NCI-H2196 treated with DMSO at 0.1 percent for 48 hours (cell line): ENCODE measurements at regions not wholly inside any gene's neighbourhood (a gene's known extent, or its start where the extent isn't known, plus 50 kb on each side); places are given as distances from the start of the nearest gene placed in this dataset.
A peak's percentile ranks its signal among the peaks of the same experiment; 100 is the strongest.

ENCODE experiments used
- DNase-seq: peaks from one replicate; lab custom pipeline; 2025; ENCODE audit not compliant: unreplicated experiment; lab: John Stamatoyannopoulos, UW

DNA sequence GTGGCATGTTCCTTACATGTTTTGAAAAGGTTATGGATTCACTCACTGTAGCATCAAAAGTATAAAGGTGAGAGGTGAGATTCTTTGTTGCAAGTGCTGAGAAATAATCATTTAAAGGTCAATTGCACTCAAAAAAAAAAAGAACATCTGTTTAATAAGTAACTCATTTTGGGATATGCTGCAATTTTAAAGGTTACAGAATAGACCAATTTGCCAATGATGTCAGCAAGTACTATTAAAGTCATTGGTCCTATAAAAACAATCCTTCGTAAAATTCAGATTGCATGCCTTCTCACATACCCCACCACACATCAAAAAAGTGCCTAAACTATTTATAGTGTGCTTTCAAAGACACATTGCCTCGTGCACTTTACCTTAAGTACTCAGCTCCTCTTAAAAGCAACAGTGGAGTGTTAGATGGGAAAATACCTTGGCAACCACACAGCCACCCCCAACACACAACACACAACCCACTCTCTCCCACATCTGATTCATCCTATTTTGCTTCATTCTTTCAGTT is 218.2 kb upstream of the ADGRL2 start:
- DNase-seq = no peak

DNA sequence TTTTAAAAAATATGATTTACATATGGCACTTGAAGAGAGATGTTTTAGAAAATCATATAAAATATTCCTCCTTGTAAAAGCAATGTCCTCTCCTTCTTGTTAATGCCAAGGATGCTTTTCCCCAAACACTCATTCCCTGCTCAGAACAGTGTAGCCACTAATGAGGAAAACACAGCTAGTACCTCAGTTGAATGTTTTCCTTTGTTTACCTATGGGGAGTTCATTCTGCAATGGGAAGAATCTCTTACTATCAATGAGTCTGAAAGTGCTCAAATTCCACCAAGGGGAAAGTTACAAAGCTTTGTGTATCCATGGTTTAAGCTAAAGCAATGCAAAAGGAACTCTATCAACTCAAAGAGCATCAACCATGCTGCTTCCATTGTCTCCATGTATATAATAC is 221.9 kb upstream of the ADGRL2 start:
- no peak for DNase-seq

DNA sequence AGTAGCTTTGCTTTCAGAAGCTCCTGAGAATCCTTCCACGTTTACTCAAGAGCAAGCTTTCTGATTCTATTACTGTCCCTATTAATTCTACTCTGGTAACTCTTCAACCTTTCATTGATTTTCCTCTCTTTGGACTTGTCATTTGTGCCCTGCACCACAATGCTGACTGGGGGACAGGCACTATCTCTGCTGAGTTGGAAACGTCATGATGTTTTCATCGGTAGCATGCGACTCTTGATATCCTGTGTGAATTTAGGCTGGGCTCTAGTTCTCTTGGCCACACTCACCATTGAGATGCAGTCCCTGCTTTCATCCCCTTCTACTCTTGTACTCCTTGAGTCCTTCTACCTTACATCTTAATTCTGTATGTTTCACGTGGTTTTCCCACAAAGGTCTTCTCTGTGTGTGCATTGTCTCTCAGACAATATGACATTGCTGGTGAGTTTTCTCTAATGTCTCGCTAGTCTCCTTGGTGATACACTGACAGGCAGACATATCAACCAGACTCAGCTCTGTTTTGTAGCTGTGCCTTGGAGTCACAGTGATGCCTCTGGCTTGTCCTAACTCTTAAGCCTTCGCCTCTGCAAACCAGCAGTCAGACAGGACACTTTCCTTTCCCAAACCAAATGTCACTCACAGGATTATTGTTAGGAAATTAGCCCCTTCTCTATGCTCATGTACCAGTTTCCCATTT is 223.6 kb upstream of the ADGRL2 start:
- DNase-seq = no peak

DNA sequence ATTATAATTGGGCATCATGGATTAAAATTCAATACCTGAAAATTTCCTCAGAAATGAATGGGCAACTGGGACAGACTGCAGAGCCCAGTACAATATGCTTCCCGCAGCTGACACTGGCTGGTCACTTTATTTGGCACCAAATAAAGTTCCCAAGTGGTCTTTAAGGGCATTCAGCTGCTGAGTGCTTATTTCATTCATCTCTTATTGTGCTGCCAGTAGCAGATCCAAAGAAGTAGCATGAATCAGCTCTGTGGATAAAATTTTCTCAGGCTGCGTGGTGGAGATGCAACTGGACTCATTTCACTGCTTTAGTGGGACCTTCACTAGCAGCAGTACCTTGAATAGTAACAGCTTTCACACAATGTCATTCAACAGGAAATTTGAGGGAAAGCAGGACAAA is 226.3 kb upstream of the ADGRL2 start:
- no peak for DNase-seq

DNA sequence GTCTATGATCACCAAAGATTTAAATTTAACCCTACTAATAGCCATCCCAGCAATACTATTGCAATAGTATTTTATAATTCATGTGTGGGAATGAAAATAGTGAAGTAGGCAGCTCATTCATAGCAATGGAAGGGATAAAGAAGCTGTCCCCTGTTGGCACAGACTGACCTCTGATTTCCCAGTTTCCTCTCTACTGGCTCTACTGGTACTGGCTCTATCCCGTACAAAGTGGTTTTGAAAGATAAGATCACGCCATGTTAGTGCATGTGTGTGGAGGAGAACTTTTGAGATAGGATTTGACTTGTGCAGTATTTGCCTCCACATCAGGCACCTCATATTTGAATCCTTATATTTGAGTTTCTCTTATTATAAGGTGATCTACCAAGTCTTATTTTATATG is 227.3 kb upstream of the ADGRL2 start:
- no peak for DNase-seq

DNA sequence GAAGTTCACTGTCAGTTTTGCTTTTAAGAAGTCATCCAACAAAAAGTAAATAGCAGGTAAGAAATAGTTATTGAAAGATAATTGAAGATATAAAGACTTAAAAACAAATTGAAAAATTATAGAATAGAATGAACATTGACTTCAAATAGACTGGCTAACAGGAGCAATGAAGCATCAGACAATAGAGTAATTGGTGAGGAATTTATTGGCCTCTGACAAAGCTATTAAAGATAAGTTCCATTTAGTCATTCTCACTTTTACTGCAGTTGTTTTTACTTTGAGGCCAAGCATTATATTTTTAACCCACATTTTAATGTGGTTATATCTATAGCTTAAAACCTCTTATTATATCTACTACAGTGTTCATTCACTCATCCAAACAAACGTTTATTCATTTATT is 228.8 kb upstream of the ADGRL2 start:
- no peak for DNase-seq

DNA sequence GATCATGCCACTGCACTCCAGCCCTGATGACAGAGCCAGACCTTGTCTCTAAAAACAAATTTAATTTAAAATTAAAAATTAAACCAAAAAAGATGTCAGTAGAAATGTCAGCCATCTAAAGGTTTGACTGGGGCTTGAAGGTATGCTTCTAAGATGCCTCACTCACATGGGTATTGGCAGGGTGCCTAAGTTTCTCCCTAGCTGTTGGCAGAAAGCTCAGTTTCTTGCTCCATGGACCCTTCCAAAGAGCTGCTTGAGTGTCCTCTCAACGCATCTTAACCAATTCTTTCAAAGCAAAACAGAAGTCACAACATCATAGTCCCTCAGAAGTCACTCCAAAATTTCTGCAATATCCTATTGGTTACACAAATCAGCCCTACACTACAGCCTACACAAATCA is 231.0 kb upstream of the ADGRL2 start:
- DNase-seq = no peak

DNA sequence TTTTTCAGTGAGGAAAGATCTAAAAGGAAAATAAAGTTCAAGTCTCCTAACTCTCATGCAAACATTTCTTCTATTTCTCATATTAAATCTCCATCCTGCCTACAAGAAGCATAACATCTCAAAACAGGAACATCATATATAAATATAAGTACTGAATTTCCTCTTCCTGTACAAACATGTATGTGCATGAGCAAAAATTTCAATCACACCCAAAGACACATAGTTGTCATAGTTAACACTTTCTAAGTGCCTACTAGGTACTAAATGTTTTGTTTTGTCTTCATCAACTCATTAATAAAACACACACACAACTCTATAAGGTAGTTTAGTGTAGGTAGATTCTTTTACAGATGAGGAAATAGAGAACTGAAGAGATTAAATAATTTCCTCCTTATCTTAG is 237.1 kb upstream of the ADGRL2 start:
- no peak for DNase-seq

DNA sequence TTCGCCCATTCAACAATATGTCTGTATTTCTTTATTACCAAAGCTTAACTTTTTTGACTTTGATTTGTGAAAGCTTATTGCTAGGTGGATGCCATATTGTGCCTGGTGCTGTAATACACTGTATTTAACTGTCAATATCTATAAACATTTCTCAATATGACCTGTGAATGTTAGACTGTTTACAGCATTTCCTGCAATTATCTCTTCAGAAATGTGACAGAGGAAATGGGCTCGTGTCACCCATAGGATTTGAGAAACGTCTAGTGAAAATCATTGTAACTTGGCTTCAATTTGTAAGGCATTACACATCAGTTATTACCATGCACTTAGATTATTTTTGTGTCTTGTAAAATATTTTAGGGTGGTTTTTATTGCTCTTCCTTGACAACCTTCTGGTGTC is 237.8 kb upstream of the ADGRL2 start:
- no peak for DNase-seq

DNA sequence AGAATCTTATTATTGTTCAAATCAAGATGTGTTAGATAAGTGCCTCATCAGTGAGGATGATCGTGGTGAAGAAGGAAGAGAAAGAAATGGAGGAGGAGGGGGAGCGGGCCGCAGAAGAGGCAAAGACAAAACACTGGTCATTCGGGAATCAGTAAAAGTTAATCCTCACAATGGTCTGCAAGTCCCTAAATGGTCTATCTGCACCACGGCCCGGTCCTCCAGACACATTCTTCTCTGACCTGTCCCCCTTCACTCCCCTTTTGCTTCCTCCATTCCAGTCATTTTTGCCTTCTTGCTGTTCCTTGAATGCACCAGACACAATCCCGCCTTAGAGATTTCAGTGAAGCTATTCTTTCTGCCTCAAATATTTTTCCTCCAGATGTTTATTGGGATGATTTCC is 240.1 kb upstream of the ADGRL2 start:
- no peak for DNase-seq

DNA sequence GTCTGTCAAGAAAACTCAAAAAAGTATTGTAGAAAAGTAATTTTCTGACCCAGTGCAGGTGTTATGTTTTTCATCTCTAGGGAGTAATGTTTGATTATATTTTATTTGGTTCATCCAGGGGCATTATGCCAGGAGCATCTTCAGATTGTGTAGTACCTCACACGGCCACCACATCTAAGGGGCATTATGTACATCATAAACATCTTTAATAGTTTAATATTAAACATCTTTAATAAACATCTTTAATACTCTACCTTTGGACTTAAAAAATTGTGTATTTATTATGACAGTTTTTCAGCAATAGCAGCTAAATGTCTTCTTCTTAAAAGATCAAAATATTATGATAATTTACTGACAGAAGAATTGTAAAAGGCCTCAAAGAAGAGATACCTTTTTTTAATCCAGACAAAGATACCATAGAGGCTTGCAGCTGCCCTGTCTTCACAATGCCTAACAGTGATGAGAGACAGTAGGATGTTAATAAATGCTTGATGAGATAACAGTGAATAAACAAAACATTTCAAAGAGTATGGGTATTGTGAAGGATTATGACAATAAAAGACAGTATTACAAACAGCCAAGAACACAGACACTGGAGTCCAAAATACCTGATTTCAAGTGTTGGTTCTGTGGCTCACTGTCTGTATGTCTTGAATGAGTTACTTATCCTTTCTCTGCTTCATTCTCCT is 240.9 kb upstream of the ADGRL2 start:
- DNase-seq = no peak

DNA sequence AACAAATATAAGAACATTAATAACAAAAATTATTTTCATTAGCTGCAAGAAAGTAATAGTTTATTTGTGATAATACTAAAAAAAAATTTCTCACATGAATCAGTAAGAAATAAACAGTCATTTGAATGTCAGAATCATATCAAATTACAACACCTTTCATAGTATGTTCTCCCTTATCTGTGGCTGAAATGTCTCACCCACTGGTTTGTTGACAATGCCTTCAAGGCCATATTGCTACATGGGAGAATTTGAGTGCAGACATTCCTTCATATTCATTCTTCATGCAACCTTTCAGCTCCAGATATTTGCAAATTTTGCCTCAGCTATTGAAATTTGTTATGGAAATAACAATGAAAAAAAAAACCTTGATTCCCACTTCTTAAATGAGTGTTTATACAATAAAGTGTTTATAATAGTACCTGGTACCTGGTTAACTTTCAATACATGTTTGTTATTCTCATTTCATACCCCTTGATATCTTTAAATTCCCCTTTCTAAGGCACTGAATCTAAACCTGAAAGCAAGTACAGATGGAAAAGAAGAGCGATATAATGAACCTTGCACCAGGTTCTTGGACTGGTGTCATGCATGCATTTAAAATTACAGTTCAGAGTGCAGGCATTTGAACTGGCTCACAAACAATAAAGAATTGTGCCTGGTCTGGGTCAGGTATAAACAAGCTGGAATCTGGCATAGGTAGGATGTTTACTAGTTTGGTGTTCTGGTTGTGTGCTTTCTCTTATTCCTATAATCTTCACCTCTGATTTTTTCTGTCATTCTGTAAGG is 242.2 kb upstream of the ADGRL2 start:
- DNase-seq = no peak

DNA sequence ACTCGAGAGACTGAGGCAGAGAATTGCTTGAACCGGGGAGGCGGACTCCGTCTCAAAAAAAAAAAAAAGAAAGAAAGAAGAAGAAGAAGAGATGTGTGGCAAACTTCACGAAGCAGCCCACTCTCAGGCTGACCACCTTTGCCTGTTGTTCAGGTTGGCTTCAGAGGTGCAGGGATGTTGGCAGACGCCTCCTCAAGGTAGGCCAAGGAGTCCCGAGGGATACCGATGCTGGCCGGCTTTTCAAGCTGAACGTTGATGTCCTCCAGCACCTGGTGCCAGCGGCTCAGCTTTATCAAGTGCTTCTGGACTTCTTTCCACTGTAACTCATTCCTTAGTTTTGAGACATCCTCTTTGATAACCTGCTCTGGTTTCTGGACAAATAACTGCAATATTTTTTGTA is 243.8 kb upstream of the ADGRL2 start:
- no peak for DNase-seq

DNA sequence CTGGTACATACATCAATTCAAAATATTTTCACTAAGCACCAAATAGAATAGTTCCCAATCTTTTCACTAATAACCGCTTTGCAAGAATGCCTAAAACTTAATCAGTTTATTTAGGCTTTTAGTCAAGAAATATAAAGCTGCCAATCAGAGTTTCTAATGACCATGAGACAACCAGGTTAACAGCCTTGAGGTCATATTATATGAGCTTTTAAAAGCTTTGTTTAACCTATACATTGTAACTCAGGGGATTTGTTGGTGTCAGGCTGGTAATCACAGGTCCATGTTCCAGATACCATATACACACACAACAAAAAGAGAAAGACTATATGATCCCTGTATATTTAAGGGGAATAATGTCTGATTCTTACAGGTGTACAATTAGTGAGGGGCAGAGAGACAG is 246.2 kb upstream of the ADGRL2 start:
- DNase-seq = no peak

DNA sequence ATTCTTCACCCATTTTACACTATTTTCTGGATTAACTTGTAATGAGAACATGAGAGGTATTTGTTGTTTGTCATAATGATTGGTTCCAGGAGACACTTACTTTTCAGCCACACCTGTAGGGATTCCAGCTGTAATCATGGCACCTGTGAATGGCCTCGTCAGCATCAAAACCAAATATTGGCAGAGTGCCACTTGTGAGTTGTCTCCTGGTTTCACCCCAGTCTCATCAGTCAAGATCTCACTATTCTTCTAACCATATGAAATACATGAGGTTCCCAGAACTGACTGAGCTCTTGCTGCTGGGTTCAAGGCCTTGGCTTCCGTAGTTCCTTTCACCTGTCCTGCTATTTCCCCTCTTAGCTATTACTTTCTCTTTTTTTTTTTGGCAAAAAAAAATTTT is 246.6 kb upstream of the ADGRL2 start:
- DNase-seq = no peak

DNA sequence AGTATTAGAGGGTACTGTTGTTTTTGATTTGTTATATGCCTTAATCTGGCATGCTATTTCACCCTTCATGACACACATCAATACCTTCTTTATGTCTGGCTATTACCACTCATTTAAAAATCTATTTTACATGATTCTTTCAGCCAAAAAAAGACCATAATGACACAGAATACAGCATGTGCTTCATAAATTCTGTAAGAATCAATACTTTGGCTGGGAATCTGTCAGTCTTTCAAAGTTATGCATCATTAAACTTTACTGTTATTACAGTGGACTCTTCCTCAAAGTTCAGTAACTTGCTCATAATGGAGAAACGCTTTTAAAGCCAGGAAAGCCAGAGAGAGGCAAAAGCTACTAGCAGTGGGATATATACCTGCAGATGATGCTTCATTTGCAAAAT is 247.2 kb upstream of the ADGRL2 start:
- no peak for DNase-seq

DNA sequence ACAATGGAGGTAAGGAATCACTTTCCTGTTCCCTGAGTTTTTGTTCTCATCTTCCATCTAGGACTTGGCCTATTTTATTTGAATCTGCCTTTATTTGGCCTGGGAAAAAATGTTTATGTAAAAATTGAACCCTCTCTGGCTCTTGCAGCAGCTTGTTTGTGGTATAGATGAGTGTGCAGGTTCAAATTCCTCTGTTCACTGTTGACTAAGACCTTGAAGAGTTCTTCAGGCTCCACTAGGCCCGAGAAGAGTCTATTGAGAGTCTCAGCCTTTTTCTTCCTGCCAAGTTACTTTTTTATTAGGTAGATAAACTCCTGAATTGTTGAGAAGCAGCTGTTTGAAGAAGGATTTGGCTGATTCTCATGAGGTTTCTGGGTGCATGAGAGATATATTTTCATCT is 248.8 kb upstream of the ADGRL2 start:
- no peak for DNase-seq

DNA sequence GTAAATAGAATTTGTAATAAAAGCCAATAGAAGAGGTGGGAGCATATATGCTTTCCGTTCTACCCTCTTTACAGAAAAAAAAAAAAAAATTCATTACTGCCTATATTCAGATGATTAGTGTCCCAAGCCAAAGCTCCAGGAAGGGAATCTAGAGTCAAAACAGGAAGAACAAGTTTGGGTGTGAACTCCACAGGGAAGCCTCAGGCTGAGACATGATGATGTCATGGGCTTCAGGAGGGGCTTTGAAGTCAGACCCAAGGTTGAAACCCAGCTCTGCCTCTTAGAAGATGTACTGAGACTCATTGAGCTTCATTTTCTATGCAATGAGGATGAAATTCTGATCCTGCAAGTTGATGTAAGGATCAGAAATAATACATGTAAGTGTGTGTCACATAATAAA is 250.0 kb upstream of the ADGRL2 start:
- no peak for DNase-seq

DNA sequence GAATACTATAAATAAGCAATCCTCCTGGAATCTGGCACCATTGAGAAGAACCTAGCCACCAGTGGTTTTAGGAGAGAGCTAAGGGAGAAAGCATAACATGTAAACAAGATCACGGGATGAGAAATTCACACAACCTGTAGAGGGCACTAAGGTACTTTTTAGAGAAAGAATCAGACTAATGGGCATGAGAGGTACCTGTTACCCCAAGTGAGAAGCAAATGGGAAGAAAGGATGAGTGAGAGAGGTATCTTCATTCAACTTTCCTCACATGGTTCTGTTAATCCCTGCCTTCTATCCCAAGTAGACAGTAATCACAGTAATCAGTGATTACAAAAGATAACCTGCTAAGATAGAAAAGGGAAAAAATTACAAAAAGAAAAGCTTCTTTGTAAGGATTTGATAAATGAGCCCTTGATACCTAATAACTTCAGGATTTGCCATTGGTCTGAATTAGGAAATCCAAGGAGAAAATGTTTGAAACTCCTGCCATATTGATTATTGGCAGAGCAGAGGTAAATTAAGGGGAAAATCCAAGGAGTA is 251.1 kb upstream of the ADGRL2 start:
- DNase-seq = peak; percentile 36

DNA sequence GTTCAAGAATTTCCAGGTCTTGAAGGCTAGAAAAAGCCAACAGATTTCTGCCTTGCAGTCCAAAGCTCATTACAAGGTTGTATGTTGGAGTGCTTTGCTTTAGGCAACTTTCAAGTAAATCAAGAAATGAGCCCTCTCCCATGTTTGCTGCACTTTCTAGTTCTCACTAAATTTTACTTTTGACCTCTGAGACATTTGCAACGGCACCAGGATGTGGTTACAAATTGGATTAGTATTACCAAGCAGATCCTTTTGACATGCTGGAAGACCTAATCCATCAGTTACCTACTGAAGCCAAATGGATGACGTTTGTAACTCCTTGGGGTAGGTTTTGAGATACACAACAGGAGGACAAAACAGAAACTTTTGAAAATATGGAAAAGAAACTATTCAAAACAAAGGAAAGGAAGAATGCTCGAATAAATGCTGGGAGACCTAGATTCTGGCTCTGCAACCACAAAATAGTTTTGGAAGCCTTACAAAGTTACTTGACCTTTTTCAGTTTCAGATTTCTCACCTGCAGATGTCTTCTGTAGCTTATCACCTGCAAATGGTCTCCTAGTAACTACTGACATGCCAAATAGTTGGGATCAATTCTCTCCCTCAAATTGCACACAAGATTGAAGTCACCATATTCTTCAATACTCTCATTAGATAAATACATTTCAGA is 251.7 kb upstream of the ADGRL2 start:
- DNase-seq = no peak

DNA sequence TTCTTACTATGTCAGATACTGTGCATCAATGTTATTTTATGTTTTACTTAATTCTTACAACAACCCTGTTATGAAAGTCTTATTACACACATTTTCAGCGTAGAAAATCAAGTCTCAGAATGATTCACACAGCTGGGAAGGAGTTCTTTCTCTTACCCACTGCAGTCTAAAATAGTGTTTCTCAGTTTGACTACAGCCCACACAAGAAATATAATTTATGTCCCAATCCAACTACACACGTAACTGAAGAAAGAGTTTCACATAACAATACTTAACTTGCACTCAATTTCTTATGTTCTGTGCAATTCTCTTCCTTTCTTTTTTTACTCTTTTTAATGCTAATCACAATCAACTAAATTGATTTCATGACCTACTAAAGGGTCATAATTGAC is 252.8 kb upstream of the ADGRL2 start:
- no peak for DNase-seq
